ENCODE measurements at regions not wholly inside any gene's neighbourhood (a gene's known extent, or its start where the extent isn't known, plus 50 kb on each side); places are given as distances from the start of the nearest gene placed in this dataset.

GRCh38 chr6:9494864-9495263, 920.0 kb downstream of the TFAP2A start:
- Histone ChIP-seq H3K18ac (ENCODE audit: insufficient read length, low read depth, low read length) (no peak overlapping the region), H3K56ac (ENCODE audit: insufficient read length, low read depth, low read length) (no peak overlapping the region), H3K9me3 (ENCODE audit: control insufficient read depth, low read depth, low read length) (no peaks in the 10 kb centered on the region), H3K14ac (ENCODE audit: insufficient read depth, low read length) (no peak overlapping the region), H2BK12ac (ENCODE audit: insufficient read length, low read depth, low read length) (no peak overlapping the region), H4K91ac (ENCODE audit: insufficient read length, low read depth, low read length) (no peak overlapping the region), H2AFZ (ENCODE audit: low read length) (no peak overlapping the region), H3K79me1 (ENCODE audit: insufficient read depth, low read depth, low read length, poor library complexity, severe bottlenecking) (no peaks in the 10 kb centered on the region), H2AK5ac (ENCODE audit: insufficient read length, low read length) (no peak overlapping the region), H3K4ac (ENCODE audit: low read depth, low read length) (no peak overlapping the region), H4K5ac (ENCODE audit: insufficient read length, low read depth, low read length) (no peak overlapping the region), H2BK15ac (ENCODE audit: low read depth, low read length) (no peak overlapping the region), H3T11ph (ENCODE audit: low read length) (no peak overlapping the region), H2BK120ac (ENCODE audit: low read depth, low read length, poor library complexity, severe bottlenecking) (no peak overlapping the region), H3K9ac (ENCODE audit: extremely low read depth, insufficient read length, low read length) (no peak overlapping the region), H3K23ac (ENCODE audit: insufficient read length, low read depth, low read length) (no peak overlapping the region), H3K79me2 (ENCODE audit: insufficient read depth, low read length) (no peaks in the 10 kb centered on the region), H3K23me2 (ENCODE audit: insufficient read length, low read depth, low read length, poor library complexity, severe bottlenecking) (no peaks in the 10 kb centered on the region), H3K4me2 (ENCODE audit: insufficient read depth, insufficient read length, low read length) (no peak overlapping the region), H3K27ac (ENCODE audit: insufficient read length, low read depth, low read length) (no peak overlapping the region), H2BK5ac (ENCODE audit: insufficient read length, low read length) (no peak overlapping the region), H3K27me3 (ENCODE audit: insufficient read depth, low read length) (no peaks in the 10 kb centered on the region), H4K20me1 (ENCODE audit: control insufficient read depth, insufficient read depth, insufficient read length) (no peaks in the 10 kb centered on the region), H4K8ac (replicated peaks; ENCODE audit: insufficient read length, low read depth, low read length) (no peak overlapping the region), H2BK20ac (ENCODE audit: low read depth, low read length, poor library complexity, severe bottlenecking) (no peak overlapping the region), H3K4me1 (ENCODE audit: insufficient read depth, low read length) (no peaks in the 10 kb centered on the region)
- Mint-ChIP-seq H3K36me3 (ENCODE audit: insufficient read depth in 1 of 3, low read depth in 3 of 3) (peaks cover 0 to 10% (median 0%) of the 10 kb centered on the region in 3 experiments; a peak in 4 of 7 replicates), H3K4me1 (peaks cover 6 to 10% of the 10 kb centered on the region in 2 experiments), H3K4me3 (no peak overlapping the region), H3K9me3 (peaks cover 0 to 5% of the 10 kb centered on the region in 2 experiments; a peak in 4 of 5 replicates), H3K27me3 (ENCODE audit: low read depth) (no peaks in the 10 kb centered on the region), H3K27ac (peak overlapping the region in 1 of 3 experiments; percentile 19; a peak in 2 of 7 replicates)
- DNase-seq: no peak
- no CpG with 5 or more reads among the region's 1 CpG for WGBS (ENCODE audit: extremely low coverage, insufficient read length, low lambda C conversion rate)
- no peak for TF ChIP-seq CTCF (conservative IDR thresholded peaks at IDR 0.05)

Data from H9 (cell line).